NB4 (cell line): ENCODE measurements at regions not wholly inside any gene's neighbourhood (a gene's known extent, or its start where the extent isn't known, plus 50 kb on each side); places are given as distances from the start of the nearest gene placed in this dataset.
"Not testable (repeated sequence)": the region's sequence is repeated elsewhere in the genome, so short reads cannot be mapped to it uniquely, and the experiment has no call there.

ENCODE experiments used
- MYC ChIP-seq: IDR thresholded peaks from 2 replicates; pipeline ENCODE4 v1.6.1; 2011; ENCODE audit warnings: low read depth, low read length
- POLR2A ChIP-seq: IDR thresholded peaks from 2 replicates; pipeline ENCODE4 v1.6.1; 2011; ENCODE audit warnings: mild to moderate bottlenecking; ENCODE audit not compliant: insufficient read length; ENCODE audit errors: extremely low read depth
- TF ChIP-seq, protein P1 (sequence below): IDR thresholded peaks from one replicate; pipeline ENCODE4 v1.5.1; 2012; ENCODE audit warnings: low read depth, low read length
- TF ChIP-seq, protein P2 (sequence below): IDR thresholded peaks from 2 replicates; pipeline ENCODE4 v1.6.1; 2011; ENCODE audit warnings: low read depth, low read length

- TF ChIP-seq, protein P1, sequence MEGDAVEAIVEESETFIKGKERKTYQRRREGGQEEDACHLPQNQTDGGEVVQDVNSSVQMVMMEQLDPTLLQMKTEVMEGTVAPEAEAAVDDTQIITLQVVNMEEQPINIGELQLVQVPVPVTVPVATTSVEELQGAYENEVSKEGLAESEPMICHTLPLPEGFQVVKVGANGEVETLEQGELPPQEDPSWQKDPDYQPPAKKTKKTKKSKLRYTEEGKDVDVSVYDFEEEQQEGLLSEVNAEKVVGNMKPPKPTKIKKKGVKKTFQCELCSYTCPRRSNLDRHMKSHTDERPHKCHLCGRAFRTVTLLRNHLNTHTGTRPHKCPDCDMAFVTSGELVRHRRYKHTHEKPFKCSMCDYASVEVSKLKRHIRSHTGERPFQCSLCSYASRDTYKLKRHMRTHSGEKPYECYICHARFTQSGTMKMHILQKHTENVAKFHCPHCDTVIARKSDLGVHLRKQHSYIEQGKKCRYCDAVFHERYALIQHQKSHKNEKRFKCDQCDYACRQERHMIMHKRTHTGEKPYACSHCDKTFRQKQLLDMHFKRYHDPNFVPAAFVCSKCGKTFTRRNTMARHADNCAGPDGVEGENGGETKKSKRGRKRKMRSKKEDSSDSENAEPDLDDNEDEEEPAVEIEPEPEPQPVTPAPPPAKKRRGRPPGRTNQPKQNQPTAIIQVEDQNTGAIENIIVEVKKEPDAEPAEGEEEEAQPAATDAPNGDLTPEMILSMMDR, result not testable (repeated sequence)
- TF ChIP-seq MYC, POLR2A: not testable (repeated sequence)
- TF ChIP-seq, protein P2, sequence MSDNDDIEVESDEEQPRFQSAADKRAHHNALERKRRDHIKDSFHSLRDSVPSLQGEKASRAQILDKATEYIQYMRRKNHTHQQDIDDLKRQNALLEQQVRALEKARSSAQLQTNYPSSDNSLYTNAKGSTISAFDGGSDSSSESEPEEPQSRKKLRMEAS, result not testable (repeated sequence)
These were observed 356.0 kb upstream of the POU5F2 start for GRCh38 chr5:94097384-94097783.
